PC-9 (cell line): ENCODE measurements at regions not wholly inside any gene's neighbourhood (a gene's known extent, or its start where the extent isn't known, plus 50 kb on each side); places are given as distances from the start of the nearest gene placed in this dataset.

ENCODE experiments used
- BruUV-seq: library from RNA; stranded (reverse); fragments of 400-500 nt; replicated peaks from 2 replicates; lab custom pipeline; 2021; lab: Mats Ljungman, UMichigan
- CTCF ChIA-PET: fragments of 300-600 bp; sonication (Branson Sonifier 250); formaldehyde crosslinking; loops from one replicate; lab custom pipeline; 2022; ENCODE audit warnings: antibody characterized with exemption; lab: Charles Lee
- POLR2A ChIA-PET: fragments of 300-600 bp; sonication (Branson Sonifier 250); formaldehyde crosslinking; loops from one replicate; lab custom pipeline; 2022; ENCODE audit warnings: antibody characterized with exemption; ENCODE audit not compliant: unreplicated experiment; lab: Charles Lee
- DNase-seq, 2 experiments: peaks; one replicate each; pipeline versions ENCODE4 v3.0.0 to v3.0.0-alpha.2; 2015 to 2022; ENCODE audit warnings: mixed read lengths in 1 of 2
- H2AFZ ChIP-seq: fragments of 200-600 bp; sonication (generic); 2 replicates; pipeline ENCODE4 v1.8.1; 2017; ENCODE audit warnings: antibody characterized with exemption
- H3F3A ChIP-seq: fragments of 200-600 bp; sonication (generic); 2 replicates; pipeline ENCODE4 v1.8.1; 2017; ENCODE audit warnings: antibody characterized with exemption, mild to moderate bottlenecking, low read depth; ENCODE audit not compliant: insufficient read depth
- H3K27ac ChIP-seq: fragments of 200-600 bp; sonication (generic); 2 replicates; pipeline ENCODE4 v1.6.1; 2016; ENCODE audit warnings: mixed run types
- H3K27me3 ChIP-seq: fragments of 200-600 bp; sonication (generic); 2 replicates; pipeline ENCODE4 v1.6.1; 2016; ENCODE audit warnings: low read depth, mixed run types; ENCODE audit not compliant: insufficient read depth
- H3K36me3 ChIP-seq: fragments of 200-600 bp; sonication (generic); 2 replicates; pipeline ENCODE4 v1.6.1; 2016; ENCODE audit warnings: low read depth, mixed run types
- H3K4me1 ChIP-seq: fragments of 200-600 bp; sonication (generic); replicated peaks from 2 replicates; pipeline ENCODE4 v1.6.1; 2016; ENCODE audit warnings: mixed run types; ENCODE audit not compliant: insufficient read depth
- H3K4me2 ChIP-seq: fragments of 200-600 bp; sonication (generic); 2 replicates; pipeline ENCODE4 v1.6.1; 2017; ENCODE audit warnings: mixed run types
- H3K4me3 ChIP-seq: fragments of 200-600 bp; sonication (generic); 2 replicates; pipeline ENCODE4 v1.6.1; 2016; ENCODE audit warnings: mixed run types
- H3K79me2 ChIP-seq: fragments of 200-600 bp; sonication (generic); 2 replicates; pipeline ENCODE4 v1.6.1; 2017; ENCODE audit warnings: low read depth, mixed run types
- H3K9me2 ChIP-seq: fragments of 200-600 bp; sonication (generic); 2 replicates; pipeline ENCODE4 v1.8.1; 2017; ENCODE audit warnings: mild to moderate bottlenecking; ENCODE audit not compliant: insufficient read depth
- H3K9me3 ChIP-seq: fragments of 200-600 bp; sonication (generic); 2 replicates; pipeline ENCODE4 v1.8.1; 2016; ENCODE audit warnings: low read depth; ENCODE audit not compliant: insufficient read depth
- H4K20me1 ChIP-seq: fragments of 200-600 bp; sonication (generic); 2 replicates; pipeline ENCODE4 v1.8.1; 2017; ENCODE audit not compliant: insufficient read depth
- EZH2 ChIP-seq: fragments of 200-600 bp; sonication (generic); IDR thresholded peaks from 2 replicates; pipeline ENCODE4 v1.8.0; 2017; ENCODE audit warnings: antibody characterized with exemption, low read depth
- intact Hi-C: fragments of 100-400 bp; cut with micrococcal nuclease; formaldehyde crosslinking; loops from one replicate; pipeline ENCODE4 v1.10.0; 2022; ENCODE audit not compliant: unreplicated experiment
- TF ChIP-seq, protein P1 (sequence below): fragments of 200-600 bp; sonication (generic); conservative IDR thresholded peaks from 2 replicates; pipeline ENCODE4 v1.6.1; 2017; ENCODE audit warnings: mixed run types, antibody characterized with exemption, mild to moderate bottlenecking, moderate library complexity

DNA sequence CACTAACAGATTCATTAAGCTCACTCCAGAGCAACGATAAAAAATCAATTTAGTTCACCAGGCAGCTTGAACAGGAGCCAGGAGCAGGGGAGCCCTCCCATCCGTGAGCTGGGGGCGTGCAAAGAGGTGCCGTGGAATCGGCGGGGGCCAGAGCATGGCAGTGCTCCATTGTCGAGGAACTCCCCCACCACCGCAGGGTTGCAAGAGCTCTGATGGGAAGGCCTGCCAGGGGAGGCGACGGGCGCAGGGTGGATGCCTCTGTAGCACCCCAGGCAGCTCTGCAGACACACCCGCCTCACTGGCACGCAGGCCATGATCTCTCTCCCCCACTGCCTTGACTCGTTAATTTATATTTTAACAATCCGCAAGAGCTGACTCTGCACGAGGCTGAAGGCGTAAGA, 433.2 kb downstream of the MIAT start:
- intact Hi-C loops: no loop called here

DNA sequence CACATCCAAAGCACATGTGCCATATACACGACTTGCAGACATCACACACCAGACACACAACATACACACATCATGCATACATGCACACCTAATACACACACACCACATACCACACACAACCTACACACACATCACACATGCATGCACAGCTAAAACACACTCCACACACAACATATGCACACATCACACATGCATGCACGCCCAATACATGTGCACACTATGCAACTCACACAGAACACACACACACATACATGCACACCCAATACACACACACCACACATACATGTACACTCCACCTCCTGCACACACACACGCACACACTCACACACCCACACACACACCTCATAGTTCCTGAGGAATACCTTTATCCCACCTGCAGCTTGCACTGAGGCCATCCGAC, 436.0 kb downstream of the MIAT start:
- H3K4me1 ChIP-seq: no peaks in the 10 kb centered on the region
- POLR2A ChIA-PET: no interaction called here
- H4K20me1 ChIP-seq: no peaks in the 10 kb centered on the region; the same call in 1 of the 2 replicates
- CTCF ChIA-PET: no interaction called here
- no peaks in the 10 kb centered on the region for H3K79me2 ChIP-seq
- H3K36me3 ChIP-seq: no peaks in the 10 kb centered on the region
- no peaks in the 10 kb centered on the region for H3K9me3 ChIP-seq
- intact Hi-C loops: no loop called here
- H3K27ac ChIP-seq: no peak overlapping the region
- H3K4me2 ChIP-seq: no peak overlapping the region
- H3F3A ChIP-seq: peaks cover 13% of the 10 kb centered on the region; the same call in 1 of the 2 replicates
- no peak overlapping the region for H2AFZ ChIP-seq
- no peaks in the 10 kb centered on the region for H3K9me2 ChIP-seq
- no peak for TF ChIP-seq EZH2
- TF ChIP-seq, protein P1, sequence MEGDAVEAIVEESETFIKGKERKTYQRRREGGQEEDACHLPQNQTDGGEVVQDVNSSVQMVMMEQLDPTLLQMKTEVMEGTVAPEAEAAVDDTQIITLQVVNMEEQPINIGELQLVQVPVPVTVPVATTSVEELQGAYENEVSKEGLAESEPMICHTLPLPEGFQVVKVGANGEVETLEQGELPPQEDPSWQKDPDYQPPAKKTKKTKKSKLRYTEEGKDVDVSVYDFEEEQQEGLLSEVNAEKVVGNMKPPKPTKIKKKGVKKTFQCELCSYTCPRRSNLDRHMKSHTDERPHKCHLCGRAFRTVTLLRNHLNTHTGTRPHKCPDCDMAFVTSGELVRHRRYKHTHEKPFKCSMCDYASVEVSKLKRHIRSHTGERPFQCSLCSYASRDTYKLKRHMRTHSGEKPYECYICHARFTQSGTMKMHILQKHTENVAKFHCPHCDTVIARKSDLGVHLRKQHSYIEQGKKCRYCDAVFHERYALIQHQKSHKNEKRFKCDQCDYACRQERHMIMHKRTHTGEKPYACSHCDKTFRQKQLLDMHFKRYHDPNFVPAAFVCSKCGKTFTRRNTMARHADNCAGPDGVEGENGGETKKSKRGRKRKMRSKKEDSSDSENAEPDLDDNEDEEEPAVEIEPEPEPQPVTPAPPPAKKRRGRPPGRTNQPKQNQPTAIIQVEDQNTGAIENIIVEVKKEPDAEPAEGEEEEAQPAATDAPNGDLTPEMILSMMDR: no peak
- no peak for DNase-seq
- H3K27me3 ChIP-seq: peaks cover 5% of the 10 kb centered on the region; the same call in 1 of the 2 replicates
- H3K4me3 ChIP-seq: no peak overlapping the region
- no TSS peak for BruUV-seq

More for the DNA sequence above, 433.2 kb downstream of the MIAT start:
- Histone ChIP-seq H3K79me2 (no peaks in the 10 kb centered on the region), H3K4me3 (no peak overlapping the region), H3K9me2 (no peaks in the 10 kb centered on the region), H3F3A (peaks cover 13% of the 10 kb centered on the region; the same call in 1 of the 2 replicates), H3K4me1 (no peaks in the 10 kb centered on the region), H3K36me3 (no peaks in the 10 kb centered on the region), H3K27me3 (peaks cover 5% of the 10 kb centered on the region; the same call in 1 of the 2 replicates), H3K4me2 (no peak overlapping the region), H2AFZ (no peak overlapping the region), H3K9me3 (no peaks in the 10 kb centered on the region), H3K27ac (no peak overlapping the region), H4K20me1 (no peaks in the 10 kb centered on the region)
- TF ChIP-seq, protein P1: no peak
- no peak for TF ChIP-seq EZH2
- ChIA-PET CTCF (no interaction called here), POLR2A (no interaction called here)
- BruUV-seq: no TSS peak
- DNase-seq: no peak

DNA sequence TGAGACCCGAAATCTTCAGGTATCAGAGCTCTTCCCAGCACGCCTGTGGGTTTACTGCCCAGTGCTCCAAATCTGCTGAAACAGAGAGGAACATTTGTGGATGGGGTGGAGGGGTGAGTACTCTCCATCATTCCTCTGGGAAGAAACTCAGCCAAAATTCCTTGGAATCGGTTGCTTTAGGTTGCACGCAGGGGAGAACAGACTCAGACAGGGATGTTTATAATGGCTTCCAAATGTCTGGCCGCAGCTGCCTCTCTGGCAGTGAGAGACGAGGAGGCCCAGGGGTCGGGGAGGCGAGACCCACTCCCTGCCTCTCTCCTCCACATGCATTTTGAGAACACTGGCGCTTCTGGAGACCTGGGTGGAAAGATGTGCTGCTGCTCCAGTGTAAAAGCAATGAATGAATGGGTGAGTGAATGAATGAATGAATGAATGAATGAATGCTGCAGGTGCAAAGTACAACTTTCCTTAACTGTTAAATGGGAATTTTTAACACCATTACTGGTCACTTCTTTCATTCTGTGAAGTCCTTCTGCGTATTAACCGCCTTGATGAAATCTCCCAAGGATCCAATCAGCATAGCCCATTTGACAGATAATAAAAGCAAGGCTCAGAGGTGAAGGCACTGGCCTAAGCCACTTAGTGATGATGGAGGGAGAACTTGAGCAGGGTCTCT, 437.4 kb downstream of the MIAT start:
- H2AFZ ChIP-seq: no peak overlapping the region
- no peak for DNase-seq
- no peaks in the 10 kb centered on the region for H3K9me3 ChIP-seq
- H3K4me3 ChIP-seq: no peak overlapping the region
- TF ChIP-seq, protein P1: no peak
- no peak for TF ChIP-seq EZH2
- H3K9me2 ChIP-seq: no peaks in the 10 kb centered on the region
- H3K36me3 ChIP-seq: no peaks in the 10 kb centered on the region
- no peak overlapping the region for H3K27ac ChIP-seq
- no peaks in the 10 kb centered on the region for H3K79me2 ChIP-seq
- H3F3A ChIP-seq: peaks cover 13% of the 10 kb centered on the region; the same call in 1 of the 2 replicates
- ChIA-PET POLR2A (interaction anchor here (0.7 kb wide), 1 partner anchor 21 kb away, joined by 3 read pairs; no protein-coding TSS in a partner anchor), CTCF (no interaction called here)
- H3K4me1 ChIP-seq: no peaks in the 10 kb centered on the region
- H4K20me1 ChIP-seq: no peaks in the 10 kb centered on the region; the same call in 1 of the 2 replicates
- intact Hi-C loops: no loop called here
- no TSS peak for BruUV-seq
- H3K27me3 ChIP-seq: peaks cover 5% of the 10 kb centered on the region; the same call in 1 of the 2 replicates
- no peak overlapping the region for H3K4me2 ChIP-seq
